HG02840 (cell line): ENCODE measurements at regions not wholly inside any gene's neighbourhood (a gene's known extent, or its start where the extent isn't known, plus 50 kb on each side); places are given as distances from the start of the nearest gene placed in this dataset.
"Not testable (repeated sequence)": the region's sequence is repeated elsewhere in the genome, so short reads cannot be mapped to it uniquely, and the experiment has no call there.

Source experiments
- ATAC-seq: cut with Tn5 transposase; IDR thresholded peaks from one replicate; pipeline ENCODE4 v1.9.1; 2021; ENCODE audit warnings: mild to moderate bottlenecking, moderate library complexity, moderate number of reproducible peaks; ENCODE audit not compliant: unreplicated experiment, low FRiP score

DNA sequence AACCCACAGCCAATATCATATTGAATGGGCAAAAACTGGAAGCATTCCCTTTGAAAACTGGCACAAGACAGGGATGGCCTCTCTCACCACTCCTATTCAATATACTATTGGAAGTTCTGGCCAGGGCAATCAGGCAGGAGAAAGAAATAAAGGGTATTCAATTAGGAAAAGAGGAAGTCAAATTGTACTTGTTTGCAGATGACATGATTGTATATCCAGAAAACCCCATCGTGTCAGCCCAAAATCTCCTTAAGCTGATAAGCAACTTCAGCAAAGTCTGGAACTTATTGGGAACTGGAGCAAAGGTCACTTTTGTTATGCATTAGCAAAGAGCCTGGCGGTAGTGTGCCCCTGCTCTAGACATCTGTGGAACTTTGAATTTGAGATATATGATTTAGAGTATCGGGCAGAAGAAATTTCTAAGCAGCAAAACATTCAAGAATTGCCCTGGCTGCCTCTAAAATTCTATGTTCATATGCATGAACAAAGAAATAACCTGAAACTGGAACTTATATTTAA is 53.4 kb upstream of the PSMA1 start:
- ATAC-seq = not testable (repeated sequence)

DNA sequence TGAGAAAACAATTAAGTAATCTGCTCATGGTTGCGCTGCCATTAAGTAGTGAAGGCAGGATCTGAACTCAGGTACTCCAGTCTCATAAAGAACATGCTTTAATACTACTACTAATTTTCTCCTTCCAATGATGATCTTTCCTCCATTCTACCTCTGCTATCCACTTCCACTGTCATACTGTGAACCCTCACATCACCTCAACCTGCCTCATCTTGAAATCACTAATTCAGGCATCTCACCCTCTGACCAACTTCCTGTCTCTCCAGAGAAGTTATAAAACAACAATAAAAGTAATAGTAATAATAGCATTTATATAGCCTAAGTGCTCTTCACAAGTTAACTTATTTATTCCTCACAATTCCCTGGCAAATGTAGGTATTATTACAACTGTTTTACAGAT is 57.1 kb upstream of the PSMA1 start:
- no peak for ATAC-seq

DNA sequence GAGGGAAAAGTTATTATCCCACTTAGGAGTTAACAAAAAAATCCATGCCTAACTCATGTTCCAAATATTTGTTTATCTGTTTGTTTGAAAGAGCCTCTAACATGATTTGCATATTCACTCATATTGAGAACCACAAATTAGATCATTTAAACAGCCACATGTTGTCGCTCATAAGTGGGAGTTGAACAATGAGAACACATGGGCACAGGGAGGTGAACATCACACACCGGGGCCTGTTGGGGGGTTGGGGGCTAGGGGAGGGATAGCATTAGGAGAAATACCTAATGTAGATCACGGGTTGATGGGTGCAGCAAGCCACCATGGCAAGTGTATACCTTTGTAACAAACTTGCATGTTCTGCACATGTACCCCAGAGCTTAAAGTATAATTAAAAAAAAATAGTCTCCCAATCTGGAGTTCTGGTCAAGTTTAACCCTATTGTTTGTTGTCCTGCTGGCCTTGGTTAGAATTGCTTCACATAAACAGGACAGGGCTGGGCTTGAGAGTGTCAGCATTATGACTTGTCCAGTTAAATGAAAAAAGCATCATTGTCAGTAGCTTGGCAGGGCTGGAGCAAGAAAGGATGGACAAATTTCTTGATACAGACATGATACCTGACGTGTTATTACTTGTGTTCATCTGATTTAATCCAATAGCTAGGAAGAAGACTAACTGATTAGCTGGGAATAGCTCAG is 57.8 kb upstream of the PSMA1 start:
- ATAC-seq = no peak

DNA sequence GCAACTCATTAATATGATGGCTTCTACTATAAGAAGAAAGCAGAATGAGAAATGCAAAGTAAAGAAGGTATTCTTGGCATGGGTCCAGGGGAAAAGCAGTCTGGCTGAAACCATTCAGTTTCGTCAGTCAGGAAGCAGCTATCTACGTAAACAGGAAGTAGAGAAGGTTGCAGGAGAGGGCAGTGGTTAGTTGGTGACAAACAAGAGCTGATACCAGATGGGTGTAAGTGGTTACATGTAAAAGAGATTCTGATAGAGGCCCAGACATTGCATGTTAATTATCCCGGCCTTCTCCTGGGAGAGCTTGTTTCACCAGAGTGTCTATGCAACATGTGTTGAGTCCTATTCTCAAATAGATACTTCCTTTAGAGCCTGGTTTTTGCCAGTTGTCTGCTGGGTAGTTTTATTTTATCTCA is 58.4 kb upstream of the PSMA1 start:
- ATAC-seq = peak; percentile 95

DNA sequence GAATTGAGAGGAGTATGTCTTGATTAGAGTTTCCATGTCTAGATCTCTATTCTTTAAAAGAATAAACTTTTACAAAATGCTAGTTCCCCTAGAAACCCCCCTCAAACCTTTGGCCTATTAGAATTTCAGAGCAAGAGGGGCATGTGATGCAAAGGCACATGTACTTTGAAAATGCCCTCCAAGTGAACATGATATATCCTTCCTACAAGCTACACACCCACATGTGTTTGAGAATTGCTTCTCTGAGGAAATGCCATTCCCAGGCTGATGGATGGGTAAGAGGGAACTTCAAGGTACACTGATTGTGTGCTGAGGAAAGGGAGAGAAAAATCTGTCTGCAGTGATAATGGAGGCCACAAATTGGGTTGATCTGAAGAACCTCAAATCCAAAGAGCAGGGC is 59.5 kb upstream of the PSMA1 start:
- no peak for ATAC-seq

DNA sequence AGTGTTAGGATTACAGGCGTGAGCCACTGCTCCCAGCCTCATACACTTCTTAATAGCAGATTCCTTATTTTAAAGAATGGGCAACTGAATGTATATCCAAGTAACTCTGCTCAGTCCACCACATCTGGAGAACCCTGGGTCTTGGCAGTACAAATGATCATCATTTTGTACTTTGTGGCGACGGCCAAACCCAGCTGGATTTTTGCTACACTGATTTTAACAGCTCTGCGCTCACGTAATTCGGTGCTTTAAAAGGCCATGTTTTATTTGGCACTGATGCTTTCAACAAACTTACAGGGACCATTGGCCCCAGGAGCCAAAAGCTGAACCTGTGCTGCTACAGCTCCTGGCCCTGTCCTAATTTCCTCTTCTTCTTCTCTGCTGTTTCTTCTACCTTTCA is 60.8 kb upstream of the PDE3B start:
- ATAC-seq = no peak

DNA sequence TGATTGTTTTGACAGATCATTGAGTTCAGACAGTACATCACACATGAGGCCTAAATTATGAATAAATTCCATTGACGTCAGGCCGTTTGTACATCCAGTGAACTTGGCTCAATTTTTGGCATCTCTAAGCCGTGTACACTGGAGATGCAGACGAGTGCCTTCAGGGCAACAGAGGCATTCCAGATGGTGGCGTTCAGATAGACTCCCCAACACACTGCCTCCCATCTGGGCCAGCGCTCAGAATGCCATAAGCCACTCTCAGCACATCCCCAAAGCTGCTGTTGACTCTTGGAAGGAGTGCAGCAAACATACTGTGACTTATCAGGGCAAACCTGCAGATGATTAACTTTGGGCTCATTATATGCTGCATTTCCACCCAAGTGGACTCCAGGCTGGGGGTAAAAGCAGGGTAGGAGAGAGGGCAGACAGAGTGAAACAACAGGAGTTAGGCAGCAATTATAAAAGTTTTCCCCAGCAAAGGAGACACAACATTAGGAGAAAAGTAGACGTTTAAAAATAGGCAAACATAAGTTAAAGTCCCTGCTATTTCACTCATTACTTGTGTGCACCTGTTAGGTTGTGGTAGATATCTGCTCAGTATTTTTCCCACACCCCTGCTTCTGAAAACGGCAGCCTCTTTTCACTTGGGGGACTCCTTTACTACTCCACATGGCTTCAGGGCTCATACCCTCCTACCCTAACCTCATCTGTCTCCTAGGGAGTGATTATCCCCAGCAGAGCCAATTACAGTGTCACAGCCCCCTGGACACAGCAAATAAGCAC is 60.2 kb upstream of the PDE3B start:
- no peak for ATAC-seq

DNA sequence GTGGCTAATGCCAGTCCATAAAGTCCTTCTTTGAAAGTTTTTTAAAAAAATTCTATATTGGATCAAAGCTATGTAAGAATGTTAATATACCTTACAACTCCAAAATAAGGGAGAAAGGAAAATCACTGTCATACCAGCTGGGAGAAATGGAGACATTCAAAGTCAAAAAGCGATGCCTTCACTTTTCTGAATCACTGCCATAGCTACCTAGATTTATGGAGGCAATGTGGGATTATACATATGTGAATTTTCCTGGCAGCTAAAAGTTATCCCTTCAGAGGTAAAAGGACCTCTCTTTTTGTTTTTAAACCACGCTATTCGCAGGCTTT is 59.6 kb upstream of the PDE3B start:
- no peak for ATAC-seq

DNA sequence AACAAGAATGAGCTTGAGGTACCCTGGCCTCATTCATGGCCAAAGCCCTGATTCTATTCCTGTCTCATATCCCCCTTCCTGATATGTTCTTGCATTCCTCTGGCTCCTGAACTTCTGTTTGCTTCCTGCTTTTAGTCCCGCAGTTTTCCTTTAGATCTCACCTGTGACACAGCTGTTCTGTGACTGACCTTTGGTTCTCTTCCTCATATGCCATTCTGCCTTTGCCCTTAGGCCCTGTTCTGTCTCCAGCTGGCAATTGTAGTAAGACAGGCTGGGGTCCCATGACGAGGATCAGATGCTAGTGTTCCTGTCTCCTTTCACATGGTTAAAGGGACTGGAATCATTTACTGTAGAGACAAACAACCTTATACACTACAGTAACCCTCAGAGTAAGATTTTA is 59.0 kb upstream of the PDE3B start:
- ATAC-seq = no peak

DNA sequence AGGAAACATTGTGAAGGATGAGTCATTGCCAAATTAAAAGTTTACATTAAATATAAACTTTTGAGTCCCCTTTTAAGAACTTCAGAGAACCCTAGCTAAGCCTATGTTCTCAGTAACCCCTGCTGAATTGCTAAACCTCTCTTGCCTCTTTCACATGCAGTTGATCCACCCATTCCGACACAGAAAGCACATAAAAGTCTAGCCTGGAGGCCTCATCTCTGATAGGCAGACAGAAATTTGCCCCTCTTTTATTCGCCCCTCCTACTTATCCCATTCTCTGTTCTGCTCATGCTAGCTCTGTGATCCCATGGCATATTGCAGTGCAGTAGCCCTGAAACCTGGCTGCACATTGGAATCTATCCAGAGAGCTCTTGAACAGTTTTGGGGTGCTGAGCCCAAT is 58.2 kb upstream of the PDE3B start:
- ATAC-seq = no peak

DNA sequence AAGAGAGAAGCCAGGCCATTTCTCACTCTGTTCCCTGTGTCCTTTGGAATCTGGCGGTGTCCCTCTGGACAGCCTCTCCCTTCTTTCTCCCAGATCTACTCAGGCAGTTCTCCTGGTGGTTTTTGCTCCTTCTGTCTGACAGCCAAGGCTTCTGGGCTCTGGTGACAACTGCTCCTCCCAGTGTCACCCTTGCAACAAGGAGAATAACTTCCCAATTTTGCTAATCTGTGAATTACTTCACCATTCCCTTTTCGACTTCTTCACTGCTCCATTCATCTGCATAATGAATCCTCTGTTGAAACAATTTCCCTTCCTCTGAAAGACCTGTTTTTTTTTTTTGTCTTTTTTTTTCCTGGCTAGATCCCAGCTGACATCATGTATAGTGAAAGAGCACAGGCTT is 56.3 kb upstream of the PDE3B start:
- no peak for ATAC-seq

DNA sequence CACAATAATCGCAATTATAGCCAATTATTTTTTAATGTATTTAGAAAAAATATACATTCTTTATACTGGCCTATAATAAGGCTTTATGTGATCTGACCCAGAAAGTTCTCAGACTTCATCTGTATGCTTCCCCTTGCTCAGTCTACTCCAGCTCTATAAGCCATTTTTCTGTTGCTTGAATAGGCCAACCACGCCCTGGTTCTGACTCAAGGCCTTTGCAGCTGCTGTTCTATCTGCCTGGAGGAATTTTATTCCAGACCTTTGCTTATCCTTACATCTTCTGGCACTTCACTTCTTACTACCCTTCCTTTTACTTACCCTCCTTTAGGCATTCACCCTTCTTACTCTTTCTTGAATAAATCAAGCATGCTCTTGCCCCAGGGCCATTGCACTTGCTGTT is 54.9 kb upstream of the PDE3B start:
- ATAC-seq = no peak

DNA sequence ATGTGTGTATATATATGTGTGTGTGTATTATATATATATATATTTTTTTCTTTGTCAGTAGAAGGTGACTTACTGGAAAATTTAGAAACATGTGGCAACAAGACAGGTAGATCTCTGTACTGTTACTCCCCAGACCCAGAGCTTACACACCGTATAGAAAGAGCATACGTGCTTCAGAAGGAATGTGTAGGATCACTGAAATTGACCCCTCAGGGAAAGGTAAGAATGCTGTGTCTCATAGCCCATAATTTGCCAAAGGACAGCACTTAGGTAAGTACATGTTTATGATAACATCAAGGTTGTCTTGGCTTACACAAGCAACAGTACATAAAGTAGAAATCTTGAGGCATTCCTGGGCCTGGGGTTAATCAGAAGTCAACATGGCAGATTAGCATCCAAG is 54.2 kb upstream of the PDE3B start:
- ATAC-seq = no peak

DNA sequence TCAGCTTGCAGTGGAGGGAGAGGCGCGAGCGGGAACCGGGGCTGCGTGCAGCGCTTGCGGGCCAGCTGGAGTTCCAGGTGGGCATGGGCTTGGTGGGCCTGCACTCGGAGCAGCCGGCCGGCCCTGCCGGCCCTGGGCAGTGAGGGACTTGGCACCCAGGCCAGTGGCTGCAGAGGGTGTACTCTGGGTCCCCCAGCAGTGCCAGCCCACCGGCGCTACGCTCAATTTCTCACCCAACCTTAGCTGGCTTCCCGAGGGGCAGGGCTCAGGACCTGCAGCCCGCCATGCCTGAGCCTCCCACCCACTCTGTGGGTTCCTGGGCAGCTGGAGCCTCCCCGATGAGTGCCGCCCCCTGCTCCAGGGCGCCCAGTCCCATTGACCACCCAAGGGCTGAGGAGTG is 52.6 kb upstream of the PDE3B start:
- ATAC-seq = not testable (repeated sequence)

DNA sequence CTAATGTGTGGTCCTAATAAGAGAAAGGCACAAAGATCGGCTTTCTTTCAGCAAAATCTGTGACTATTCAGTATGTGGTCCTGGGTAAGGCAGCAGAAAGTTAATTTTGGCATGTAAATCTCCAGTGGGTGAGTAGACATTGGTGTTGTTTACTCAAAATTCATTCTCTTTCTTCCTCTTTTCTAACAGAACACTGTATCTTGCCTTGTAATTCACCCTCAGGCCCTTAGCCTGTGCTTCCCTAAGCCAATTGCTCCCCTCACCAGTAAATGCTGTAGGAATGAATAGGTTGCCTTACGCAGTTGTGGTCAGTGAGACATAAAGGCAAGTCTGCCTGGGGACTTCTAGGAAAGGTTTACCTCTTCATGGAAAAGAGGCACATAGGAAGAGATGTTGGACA is 49.9 kb upstream of the PDE3B start:
- ATAC-seq = no peak
